Spleen (tissue), 7 donors: ENCODE measurements at regions not wholly inside any gene's neighbourhood (a gene's known extent, or its start where the extent isn't known, plus 50 kb on each side); places are given as distances from the start of the nearest gene placed in this dataset.

Experiments
- CTCF ChIP-seq, 11 experiments: fragments of 200-600 bp in 7 of 11; fragments of 450-650 bp in 4 of 11; sonication (generic) in 4 of 11; IDR thresholded peaks in 8 of 11; conservative IDR thresholded peaks in 3 of 11; 1 replicate in 7 of 11; 2 replicates in 4 of 11; pipeline versions ENCODE4 v1.4.0 to v1.8.0; 2016 to 2021; ENCODE audit warnings: antibody characterized with exemption in 11 of 11, inconsistent platforms in 4 of 11, mild to moderate bottlenecking in 1 of 11
- POLR2AphosphoS5 ChIP-seq, 3 donors: sonication (generic); formaldehyde crosslinking; IDR thresholded peaks; one replicate each; pipeline ENCODE4 v1.5.1; 2017; ENCODE audit warnings: antibody characterized with exemption in 3 of 3
- donor health status: DM: no; HTN: no; CAD: no; lungs with moderate emphysema.
- donor health status: DM: no; HTN: no; CAD: no.
- donor health status: DM: no; HTN: no; CAD: no.

- TF ChIP-seq CTCF (IDR thresholded peaks at IDR 0.05 in 8 of 11, conservative IDR thresholded peaks at IDR 0.05 in 3 of 11): no peak
- TF ChIP-seq POLR2AphosphoS5 (IDR thresholded peaks at IDR 0.05): no peak
Observed at GRCh38 chr22:35204807-35205775, 52.2 kb upstream of the HMGXB4 start.
